Kidney epithelial cell (primary cell): ENCODE measurements at regions not wholly inside any gene's neighbourhood (a gene's known extent, or its start where the extent isn't known, plus 50 kb on each side); places are given as distances from the start of the nearest gene placed in this dataset.

Source experiments
- DNase-seq: peaks from one replicate; pipeline ENCODE4 v3.0.0-alpha.2; 2010; ENCODE audit warnings: low read depth
- H3K27me3 ChIP-seq: 2 replicates; pipeline ENCODE4 v1.6.0; 2011; ENCODE audit warnings: low read length; ENCODE audit not compliant: control insufficient read depth, insufficient read depth
- H3K36me3 ChIP-seq: 2 replicates; pipeline ENCODE4 v1.5.1; 2011; ENCODE audit warnings: low read length; ENCODE audit not compliant: control insufficient read depth, insufficient read depth
- H3K4me3 ChIP-seq: 2 replicates; pipeline ENCODE4 v1.5.1; 2011; ENCODE audit warnings: low read depth, mild to moderate bottlenecking, control low read depth, low read length
- TF ChIP-seq, protein P1 (sequence below): IDR thresholded peaks from 2 replicates; pipeline ENCODE4 v1.5.1; 2011; ENCODE audit warnings: mild to moderate bottlenecking, moderate library complexity, low read length, control low read depth, inconsistent platforms; ENCODE audit not compliant: insufficient read depth, poor library complexity, severe bottlenecking

DNA sequence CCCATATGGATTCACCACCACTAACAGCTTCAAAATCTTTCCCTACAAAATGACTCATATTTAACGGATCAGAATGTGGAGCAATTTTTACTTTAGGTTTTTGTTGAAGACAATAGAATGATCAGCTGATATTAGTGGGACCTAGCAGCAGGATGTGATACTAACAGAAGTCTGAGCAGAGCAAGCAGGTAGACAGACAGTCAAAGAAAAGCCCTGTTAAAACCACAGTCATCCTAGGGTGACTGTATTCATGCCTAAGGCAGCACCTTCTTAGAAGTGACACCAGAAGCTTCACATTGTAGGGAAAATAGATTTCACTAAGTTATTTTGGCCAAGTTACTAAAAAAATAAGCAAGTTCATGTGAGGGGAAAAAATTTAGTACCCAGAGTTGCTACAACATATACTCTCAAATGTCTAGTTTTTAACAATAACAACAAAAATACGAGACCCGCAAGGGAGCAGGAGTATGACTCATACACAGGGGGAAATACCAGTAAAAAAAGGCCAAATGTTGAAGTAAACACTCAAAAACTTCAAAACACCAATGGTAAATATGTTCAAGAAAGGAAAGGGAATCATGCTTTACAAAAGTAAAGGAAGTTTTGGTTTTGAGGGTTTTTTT, 590.9 kb downstream of the EPHA3 start:
- Histone ChIP-seq H3K27me3 (no peaks in the 10 kb centered on the region), H3K4me3 (no peak overlapping the region), H3K36me3 (no peaks in the 10 kb centered on the region)
- TF ChIP-seq, protein P1, sequence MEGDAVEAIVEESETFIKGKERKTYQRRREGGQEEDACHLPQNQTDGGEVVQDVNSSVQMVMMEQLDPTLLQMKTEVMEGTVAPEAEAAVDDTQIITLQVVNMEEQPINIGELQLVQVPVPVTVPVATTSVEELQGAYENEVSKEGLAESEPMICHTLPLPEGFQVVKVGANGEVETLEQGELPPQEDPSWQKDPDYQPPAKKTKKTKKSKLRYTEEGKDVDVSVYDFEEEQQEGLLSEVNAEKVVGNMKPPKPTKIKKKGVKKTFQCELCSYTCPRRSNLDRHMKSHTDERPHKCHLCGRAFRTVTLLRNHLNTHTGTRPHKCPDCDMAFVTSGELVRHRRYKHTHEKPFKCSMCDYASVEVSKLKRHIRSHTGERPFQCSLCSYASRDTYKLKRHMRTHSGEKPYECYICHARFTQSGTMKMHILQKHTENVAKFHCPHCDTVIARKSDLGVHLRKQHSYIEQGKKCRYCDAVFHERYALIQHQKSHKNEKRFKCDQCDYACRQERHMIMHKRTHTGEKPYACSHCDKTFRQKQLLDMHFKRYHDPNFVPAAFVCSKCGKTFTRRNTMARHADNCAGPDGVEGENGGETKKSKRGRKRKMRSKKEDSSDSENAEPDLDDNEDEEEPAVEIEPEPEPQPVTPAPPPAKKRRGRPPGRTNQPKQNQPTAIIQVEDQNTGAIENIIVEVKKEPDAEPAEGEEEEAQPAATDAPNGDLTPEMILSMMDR, result no peak
- DNase-seq, result no peak

DNA sequence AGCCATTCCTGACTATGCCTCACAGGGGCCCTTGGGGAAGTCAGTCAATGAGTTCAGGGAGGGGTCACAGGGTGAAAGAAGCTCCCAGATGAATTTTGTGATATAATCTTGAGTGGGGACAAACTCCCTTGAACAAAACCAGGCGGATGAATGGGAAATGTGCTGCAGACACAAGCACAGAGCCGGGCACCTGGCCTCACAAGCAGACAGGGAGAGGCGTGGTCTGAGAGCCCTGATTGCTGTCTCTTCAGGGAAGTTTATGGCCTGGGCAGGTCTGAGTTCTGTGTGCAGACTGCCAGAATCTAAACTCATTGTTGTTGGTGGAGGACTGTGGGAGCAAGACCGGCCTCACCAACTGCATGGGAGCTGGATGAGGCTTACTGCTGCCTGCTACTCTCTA, 591.8 kb downstream of the EPHA3 start:
- Histone ChIP-seq H3K4me3 (no peak overlapping the region), H3K27me3 (no peaks in the 10 kb centered on the region), H3K36me3 (no peaks in the 10 kb centered on the region)
- TF ChIP-seq, protein P1, result no peak
- DNase-seq, result no peak

DNA sequence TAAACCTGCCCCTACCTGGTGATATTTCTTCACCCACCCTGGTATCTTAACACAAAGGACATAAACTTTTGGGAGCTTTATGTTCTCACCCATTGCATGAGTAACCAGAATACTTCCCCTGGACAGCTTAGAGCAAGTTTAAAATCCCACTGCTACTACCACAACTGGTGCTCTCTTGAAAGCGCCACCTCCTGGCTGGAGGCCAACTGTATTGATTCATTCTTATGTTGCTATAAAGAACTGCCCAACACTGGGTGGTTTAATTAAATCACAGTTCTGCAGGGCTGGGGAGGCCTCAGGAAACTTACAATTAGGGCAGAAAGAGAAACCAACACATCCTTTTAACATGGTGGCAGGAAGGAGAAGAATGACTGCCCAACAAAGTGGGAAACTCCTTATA, 592.4 kb downstream of the EPHA3 start:
- TF ChIP-seq, protein P1, result no peak
- H3K4me3 ChIP-seq, result no peak overlapping the region
- no peak for DNase-seq

DNA sequence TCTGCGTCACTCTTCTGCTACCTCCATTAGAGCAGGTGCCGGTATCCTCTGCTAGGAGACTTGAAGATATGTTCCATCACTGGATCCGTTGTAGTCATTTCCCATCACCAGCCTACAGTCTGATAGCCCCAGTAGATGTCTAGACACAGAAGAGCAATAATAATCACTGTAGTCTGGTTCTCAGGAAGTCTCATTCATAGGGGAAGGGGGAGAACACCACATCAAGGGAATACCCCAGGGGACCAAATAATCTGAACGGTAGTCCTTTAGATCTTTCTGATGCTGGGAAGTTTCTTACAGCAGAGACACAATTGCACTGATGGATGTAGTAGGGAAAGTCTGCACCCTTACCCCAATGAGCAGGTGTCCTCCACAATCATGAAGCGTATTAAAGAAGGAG, 595.0 kb downstream of the EPHA3 start:
- TF ChIP-seq, protein P1, result no peak
- no peaks in the 10 kb centered on the region for H3K36me3 ChIP-seq
- DNase-seq, result no peak
- no peaks in the 10 kb centered on the region for H3K27me3 ChIP-seq
- H3K4me3 ChIP-seq, result no peak overlapping the region

More for the DNA sequence above, 592.4 kb downstream of the EPHA3 start:
- no peaks in the 10 kb centered on the region for H3K27me3 ChIP-seq
- H3K36me3 ChIP-seq, result no peaks in the 10 kb centered on the region

DNA sequence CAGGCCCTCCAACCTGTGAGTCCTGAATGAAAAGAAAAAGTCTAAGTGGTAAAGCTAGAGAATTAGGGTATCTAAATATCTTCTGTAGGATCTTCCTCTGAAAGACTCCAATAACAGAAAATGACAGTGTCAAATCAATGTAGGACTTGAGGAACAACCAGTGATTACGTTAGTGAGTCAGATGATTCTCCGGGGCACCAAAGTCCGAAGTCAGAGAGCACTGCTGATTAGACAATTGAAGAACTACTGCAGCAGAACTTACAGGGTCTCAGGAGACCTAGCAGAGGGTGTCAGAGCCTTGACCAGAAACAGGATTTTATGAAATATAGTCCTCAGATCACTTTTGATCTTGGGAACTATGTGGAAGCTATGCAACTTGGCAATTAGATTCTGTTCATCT, 605.8 kb downstream of the EPHA3 start:
- Histone ChIP-seq H3K27me3 (no peaks in the 10 kb centered on the region), H3K36me3 (no peaks in the 10 kb centered on the region), H3K4me3 (no peak overlapping the region)
- no peak for DNase-seq
- TF ChIP-seq, protein P1, result no peak

DNA sequence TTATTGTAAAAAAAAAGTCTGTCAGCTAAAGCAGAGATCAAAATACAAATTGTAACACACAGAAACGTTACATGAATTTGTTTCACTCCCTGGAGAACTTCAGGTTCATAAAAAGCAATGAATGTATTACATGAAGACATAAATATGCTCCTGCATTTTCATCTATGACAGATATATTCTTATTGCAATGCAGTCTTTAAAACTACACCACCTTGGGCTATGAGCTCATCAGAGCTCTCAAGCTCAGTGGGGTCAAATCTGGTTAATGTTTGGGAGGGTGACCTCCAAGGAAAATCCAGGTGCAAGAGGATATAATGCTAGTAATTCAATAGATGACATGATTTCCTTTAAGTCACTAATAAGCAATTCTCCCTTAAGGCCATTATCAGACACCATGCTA, 606.8 kb downstream of the EPHA3 start:
- no peaks in the 10 kb centered on the region for H3K36me3 ChIP-seq
- no peak overlapping the region for H3K4me3 ChIP-seq
- TF ChIP-seq, protein P1, result no peak
- no peaks in the 10 kb centered on the region for H3K27me3 ChIP-seq
- DNase-seq, result no peak
